IPS-18a (cell line): ENCODE measurements at regions not wholly inside any gene's neighbourhood (a gene's known extent, or its start where the extent isn't known, plus 50 kb on each side); places are given as distances from the start of the nearest gene placed in this dataset.

ENCODE experiments used
- H3K27ac ChIP-seq: one replicate; pipeline ENCODE4 v1.5.1; 2013; ENCODE audit warnings: low read length
- H3K27me3 ChIP-seq: one replicate; pipeline ENCODE4 v1.6.1; 2013; ENCODE audit warnings: mild to moderate bottlenecking, low read length; ENCODE audit not compliant: control insufficient read depth, insufficient read depth
- H3K36me3 ChIP-seq: one replicate; pipeline ENCODE4 v1.6.1; 2013; ENCODE audit warnings: low read depth, low read length; ENCODE audit not compliant: control insufficient read depth
- H3K4me1 ChIP-seq: one replicate; pipeline ENCODE4 v1.6.1; 2013; ENCODE audit warnings: low read depth, low read length; ENCODE audit not compliant: control insufficient read depth
- H3K4me3 ChIP-seq: one replicate; pipeline ENCODE4 v1.5.1; 2013; ENCODE audit warnings: low read length
- H3K9ac ChIP-seq: one replicate; pipeline ENCODE4 v1.6.1; 2013; ENCODE audit warnings: mild to moderate bottlenecking, low read length, moderate library complexity
- H3K9me3 ChIP-seq: one replicate; pipeline ENCODE4 v1.6.1; 2013; ENCODE audit warnings: low read depth, low read length; ENCODE audit not compliant: control insufficient read depth

- no peaks in the 10 kb centered on the region for H3K36me3 ChIP-seq
- no peaks in the 10 kb centered on the region for H3K9me3 ChIP-seq
- H3K27ac ChIP-seq, result no peak overlapping the region
- no peak overlapping the region for H3K9ac ChIP-seq
- H3K27me3 ChIP-seq, result no peaks in the 10 kb centered on the region
- no peaks in the 10 kb centered on the region for H3K4me1 ChIP-seq
- no peak overlapping the region for H3K4me3 ChIP-seq
These were observed 650.3 kb upstream of the NR5A2 start for GRCh38 chr1:199377211-199377610.

- Histone ChIP-seq H3K27me3 (no peaks in the 10 kb centered on the region), H3K4me1 (no peaks in the 10 kb centered on the region), H3K27ac (no peak overlapping the region), H3K36me3 (no peaks in the 10 kb centered on the region), H3K9me3 (no peaks in the 10 kb centered on the region), H3K4me3 (no peak overlapping the region), H3K9ac (no peak overlapping the region)
These were observed 643.7 kb upstream of the NR5A2 start for GRCh38 chr1:199383793-199384192.

GRCh38 chr1:199394856-199395255 is 632.7 kb upstream of the NR5A2 start:
- no peaks in the 10 kb centered on the region for H3K36me3 ChIP-seq
- no peaks in the 10 kb centered on the region for H3K27me3 ChIP-seq
- H3K4me3 ChIP-seq, result no peak overlapping the region
- no peak overlapping the region for H3K9ac ChIP-seq
- H3K27ac ChIP-seq, result no peak overlapping the region
- no peaks in the 10 kb centered on the region for H3K9me3 ChIP-seq
- H3K4me1 ChIP-seq, result no peaks in the 10 kb centered on the region

GRCh38 chr1:199396456-199396855 is 631.1 kb upstream of the NR5A2 start:
- Histone ChIP-seq H3K9ac (no peak overlapping the region), H3K4me1 (no peaks in the 10 kb centered on the region), H3K9me3 (no peaks in the 10 kb centered on the region), H3K4me3 (no peak overlapping the region), H3K36me3 (no peaks in the 10 kb centered on the region), H3K27ac (no peak overlapping the region), H3K27me3 (no peaks in the 10 kb centered on the region)

GRCh38 chr1:199399996-199400724 is 627.4 kb upstream of the NR5A2 start:
- Histone ChIP-seq H3K4me3 (no peak overlapping the region), H3K4me1 (peaks cover 18% of the 10 kb centered on the region), H3K9ac (no peak overlapping the region), H3K27me3 (no peaks in the 10 kb centered on the region), H3K36me3 (no peaks in the 10 kb centered on the region), H3K9me3 (no peaks in the 10 kb centered on the region), H3K27ac (no peak overlapping the region)

- Histone ChIP-seq H3K9ac (no peak overlapping the region), H3K27me3 (no peaks in the 10 kb centered on the region), H3K4me1 (peaks cover 18% of the 10 kb centered on the region), H3K4me3 (no peak overlapping the region), H3K36me3 (no peaks in the 10 kb centered on the region), H3K27ac (no peak overlapping the region), H3K9me3 (no peaks in the 10 kb centered on the region)
These were observed 623.9 kb upstream of the NR5A2 start for GRCh38 chr1:199403531-199404116.

- Histone ChIP-seq H3K27me3 (no peaks in the 10 kb centered on the region), H3K4me3 (no peak overlapping the region), H3K9ac (no peak overlapping the region), H3K4me1 (peaks cover 18% of the 10 kb centered on the region), H3K36me3 (no peaks in the 10 kb centered on the region), H3K9me3 (no peaks in the 10 kb centered on the region), H3K27ac (no peak overlapping the region)
These were observed 623.3 kb upstream of the NR5A2 start for GRCh38 chr1:199404191-199404590.

GRCh38 chr1:199404976-199405375 is 622.5 kb upstream of the NR5A2 start:
- Histone ChIP-seq H3K27ac (no peak overlapping the region), H3K9me3 (no peaks in the 10 kb centered on the region), H3K4me1 (peaks cover 18% of the 10 kb centered on the region), H3K4me3 (no peak overlapping the region), H3K27me3 (no peaks in the 10 kb centered on the region), H3K9ac (no peak overlapping the region), H3K36me3 (no peaks in the 10 kb centered on the region)

- H3K4me1 ChIP-seq, result peaks cover 18% of the 10 kb centered on the region
- no peak overlapping the region for H3K27ac ChIP-seq
- no peak overlapping the region for H3K9ac ChIP-seq
- no peak overlapping the region for H3K4me3 ChIP-seq
- H3K27me3 ChIP-seq, result no peaks in the 10 kb centered on the region
- H3K9me3 ChIP-seq, result no peaks in the 10 kb centered on the region
- H3K36me3 ChIP-seq, result no peaks in the 10 kb centered on the region
These were observed 621.8 kb upstream of the NR5A2 start for GRCh38 chr1:199405634-199406196.

GRCh38 chr1:199410462-199410861 is 617.0 kb upstream of the NR5A2 start:
- H3K9me3 ChIP-seq, result no peaks in the 10 kb centered on the region
- no peaks in the 10 kb centered on the region for H3K27me3 ChIP-seq
- no peaks in the 10 kb centered on the region for H3K4me1 ChIP-seq
- H3K9ac ChIP-seq, result no peak overlapping the region
- no peak overlapping the region for H3K4me3 ChIP-seq
- H3K27ac ChIP-seq, result no peak overlapping the region
- no peaks in the 10 kb centered on the region for H3K36me3 ChIP-seq

- Histone ChIP-seq H3K27me3 (no peaks in the 10 kb centered on the region), H3K36me3 (no peaks in the 10 kb centered on the region), H3K9me3 (no peaks in the 10 kb centered on the region), H3K4me1 (no peaks in the 10 kb centered on the region), H3K27ac (no peak overlapping the region), H3K9ac (no peak overlapping the region), H3K4me3 (no peak overlapping the region)
These were observed 616.0 kb upstream of the NR5A2 start for GRCh38 chr1:199411506-199411905.

- Histone ChIP-seq H3K27ac (no peak overlapping the region), H3K27me3 (no peaks in the 10 kb centered on the region), H3K4me1 (no peaks in the 10 kb centered on the region), H3K36me3 (no peaks in the 10 kb centered on the region), H3K4me3 (no peak overlapping the region), H3K9ac (no peak overlapping the region), H3K9me3 (no peaks in the 10 kb centered on the region)
These were observed 605.3 kb upstream of the NR5A2 start for GRCh38 chr1:199422206-199422605.
